HG03520 (cell line): ENCODE measurements at regions not wholly inside any gene's neighbourhood (a gene's known extent, or its start where the extent isn't known, plus 50 kb on each side); places are given as distances from the start of the nearest gene placed in this dataset.
"Not testable (repeated sequence)": the region's sequence is repeated elsewhere in the genome, so short reads cannot be mapped to it uniquely, and the experiment has no call there.

ENCODE experiments used
- ATAC-seq: cut with Tn5 transposase; IDR thresholded peaks from one replicate; pipeline ENCODE4 v1.9.1; 2021; ENCODE audit warnings: mild to moderate bottlenecking, moderate library complexity; ENCODE audit not compliant: unreplicated experiment

DNA sequence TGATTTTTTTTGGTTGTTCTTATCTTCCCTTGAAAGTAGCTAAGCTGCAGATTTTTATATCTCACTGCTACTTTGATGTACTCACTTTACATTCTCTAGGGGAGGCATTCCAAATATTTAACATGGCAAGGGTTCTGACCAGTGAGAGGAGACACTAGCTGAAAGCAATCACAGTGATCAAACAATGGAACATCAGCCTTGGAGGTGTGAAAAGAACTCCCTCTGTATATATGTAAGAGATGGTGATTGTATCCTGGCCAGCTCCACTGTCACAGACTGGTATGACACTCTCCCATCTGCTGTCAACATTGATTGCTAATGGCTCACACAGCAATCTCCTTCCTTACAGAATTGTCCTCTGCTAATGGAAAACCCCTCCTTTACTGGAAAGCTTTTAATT, 291.7 kb upstream of the CDH19 start:
- ATAC-seq: no peak

- ATAC-seq: no peak
Measured at GRCh38 chr18:66894851-66895250, 291.0 kb upstream of the CDH19 start.

- not testable (repeated sequence) for ATAC-seq
Measured at GRCh38 chr18:66892388-66892787, 288.5 kb upstream of the CDH19 start.

DNA sequence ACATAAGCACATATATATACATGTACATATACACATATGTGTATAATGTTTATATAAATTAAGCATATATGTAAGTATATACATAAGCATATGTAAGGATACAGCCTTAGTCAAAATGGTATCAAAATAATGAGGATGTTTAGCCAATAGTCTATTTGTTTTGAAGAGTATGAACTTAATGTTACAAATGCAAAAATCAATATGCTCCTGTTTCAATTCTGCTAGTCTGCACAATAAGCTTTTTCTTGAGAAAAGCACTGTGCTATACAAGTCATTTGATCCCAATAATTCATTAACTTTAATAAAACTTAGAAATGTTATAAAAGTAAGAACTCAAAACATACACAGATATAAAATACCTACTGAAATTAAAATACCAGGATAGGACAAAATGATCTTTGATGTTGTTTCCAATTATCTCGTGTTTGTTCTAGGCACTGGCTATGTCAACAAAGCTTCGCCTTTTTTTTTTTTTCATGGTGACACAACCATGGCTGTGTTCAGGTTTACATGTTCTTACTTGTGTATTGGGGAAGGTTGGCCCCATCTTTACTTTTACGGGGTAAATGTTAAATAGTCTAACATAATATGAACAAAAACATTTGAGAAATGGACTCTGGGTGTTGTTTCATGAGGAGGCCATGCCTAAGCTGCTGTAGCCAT, 271.1 kb upstream of the CDH19 start:
- ATAC-seq: no peak

DNA sequence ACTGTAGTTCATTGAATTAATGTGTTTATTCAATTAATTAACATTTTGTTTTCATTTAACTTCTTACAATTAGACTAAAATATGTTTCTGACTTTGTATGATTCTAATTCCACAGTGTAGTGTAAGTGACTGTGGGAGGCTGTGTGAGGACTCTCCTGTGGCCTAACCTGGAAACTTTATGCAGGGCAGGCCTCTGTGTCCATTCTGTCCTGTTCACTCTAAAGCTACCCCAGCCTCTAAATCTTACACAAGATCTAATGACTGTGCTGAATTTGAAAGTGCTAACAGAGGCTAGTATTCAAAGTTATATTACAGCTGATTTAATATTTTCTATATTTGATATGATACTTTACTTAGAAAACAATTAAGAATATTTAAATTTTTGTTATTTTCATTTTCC, 270.5 kb upstream of the CDH19 start:
- no peak for ATAC-seq

- ATAC-seq: no peak
Measured at GRCh38 chr18:66873899-66874298, 270.0 kb upstream of the CDH19 start.

GRCh38 chr18:66872277-66872676, 268.4 kb upstream of the CDH19 start:
- no peak for ATAC-seq

DNA sequence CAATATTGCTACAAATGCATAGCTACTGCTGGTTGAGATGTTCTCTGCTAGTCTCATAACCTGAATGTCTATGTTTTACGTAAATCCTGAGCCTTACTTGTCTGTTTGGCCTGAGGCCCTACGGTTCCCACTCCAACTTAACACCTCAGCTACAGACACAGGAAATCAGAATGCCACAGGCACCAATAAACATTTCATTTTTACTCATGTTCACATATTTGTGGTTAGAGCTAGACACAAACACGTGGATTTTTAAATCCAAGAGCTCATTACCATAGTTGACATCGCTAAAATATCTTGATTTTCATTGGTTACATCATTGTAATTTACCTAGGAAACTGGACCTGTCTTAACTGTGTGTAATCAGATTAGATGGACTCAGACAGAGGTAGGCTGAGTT, 263.8 kb upstream of the CDH19 start:
- ATAC-seq: no peak

DNA sequence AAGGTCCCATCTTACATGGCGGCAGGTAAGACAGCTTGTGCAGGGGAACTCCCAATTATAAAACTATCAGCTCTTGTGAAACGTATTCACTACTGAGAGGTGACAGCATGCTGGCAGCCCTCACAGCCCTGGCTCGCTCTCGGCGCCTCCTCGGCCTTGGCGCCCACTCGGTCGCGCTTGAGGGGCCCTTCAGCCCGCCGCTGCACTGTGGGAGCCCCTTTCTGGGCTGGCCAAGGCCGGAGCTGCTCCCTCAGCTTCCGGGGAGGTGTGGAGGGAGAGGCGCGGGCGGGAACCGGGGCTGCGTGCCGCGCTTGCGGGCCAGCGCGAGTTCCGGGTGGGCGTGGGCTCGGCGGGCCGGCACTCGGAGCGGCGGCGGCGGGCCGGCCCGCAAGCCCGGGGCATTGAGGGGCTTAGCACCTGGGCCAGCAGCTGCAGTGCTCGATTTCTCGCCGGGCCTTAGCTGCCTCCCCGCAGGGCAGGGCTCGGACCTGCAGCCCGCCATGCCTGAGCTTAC, 262.6 kb upstream of the CDH19 start:
- ATAC-seq: not testable (repeated sequence)

- no peak for ATAC-seq
Measured at GRCh38 chr18:66838340-66838987, 234.6 kb upstream of the CDH19 start.

DNA sequence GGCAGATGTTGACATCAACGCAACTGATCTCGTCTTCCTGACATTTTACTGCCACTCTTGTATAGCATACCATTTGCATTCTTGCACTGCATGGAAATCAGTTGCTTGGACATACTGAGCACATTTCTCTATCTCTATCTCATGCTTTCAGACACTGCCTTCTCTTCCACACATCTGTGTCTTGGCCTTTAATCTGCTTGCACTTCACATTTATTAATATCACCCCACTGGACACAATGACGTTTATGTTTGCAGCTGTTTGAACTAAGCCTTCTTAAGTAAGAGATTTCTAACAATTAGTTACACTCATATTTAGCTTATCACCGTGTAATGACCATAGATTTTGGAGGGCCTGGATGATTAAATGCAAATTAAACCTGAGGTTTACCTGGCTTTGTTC, 229.8 kb upstream of the CDH19 start:
- ATAC-seq: no peak

DNA sequence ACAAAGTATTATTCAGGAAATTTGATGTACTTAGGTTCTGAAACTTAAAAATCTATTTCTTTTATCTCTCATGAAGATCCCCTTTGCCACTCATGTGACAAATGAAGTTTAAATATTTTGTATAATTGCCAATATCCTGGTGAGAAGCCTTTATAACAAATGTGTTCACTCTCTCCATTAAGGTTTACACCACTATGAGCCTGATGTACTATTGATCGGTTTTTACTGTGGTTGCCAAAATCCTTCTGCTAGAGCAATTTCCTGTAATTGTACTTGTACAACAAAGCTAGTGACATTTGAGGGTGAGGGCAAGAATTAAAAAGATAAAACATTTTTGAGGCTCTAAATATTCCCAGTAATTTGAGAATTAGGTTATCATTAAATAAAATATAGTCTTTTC, 222.3 kb upstream of the CDH19 start:
- no peak for ATAC-seq

DNA sequence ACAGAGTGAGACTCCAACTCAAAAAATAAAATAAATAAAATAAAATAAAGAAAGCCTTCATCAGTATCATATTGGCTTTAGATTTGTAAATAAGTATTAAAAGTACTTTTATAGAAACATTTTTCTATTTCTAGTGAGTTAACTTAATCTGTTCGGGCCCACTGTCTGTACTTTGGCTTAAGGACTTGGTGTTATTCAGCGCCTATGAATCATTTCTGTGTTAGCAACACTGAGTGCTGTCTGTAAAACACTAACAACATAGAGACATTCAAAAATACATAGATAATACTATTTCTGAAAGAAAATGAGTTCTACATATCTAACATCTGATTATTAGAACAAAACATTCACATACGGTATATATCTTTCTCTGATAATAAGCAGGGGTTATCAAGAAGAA, 221.5 kb upstream of the CDH19 start:
- ATAC-seq: no peak

DNA sequence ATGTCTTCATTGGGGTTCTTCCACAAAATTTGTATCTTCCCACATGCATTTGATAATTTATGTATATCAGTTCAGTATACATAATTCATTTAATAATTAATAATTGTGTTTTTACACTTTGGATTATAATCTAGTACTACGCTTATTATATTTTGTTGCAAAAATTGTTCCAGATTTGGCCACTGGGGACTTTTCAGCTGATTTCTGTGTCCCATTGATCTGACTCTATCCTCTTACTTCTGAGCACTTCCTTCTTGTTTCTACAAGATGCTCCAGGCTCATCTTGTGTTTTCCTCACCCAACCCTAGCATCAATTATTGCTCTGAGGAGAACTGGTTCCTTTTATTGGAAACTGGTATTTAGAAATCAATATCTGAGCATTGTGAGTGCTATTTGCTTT, 215.3 kb upstream of the CDH19 start:
- no peak for ATAC-seq

- no peak for ATAC-seq
Measured at GRCh38 chr18:66813138-66813537, 209.2 kb upstream of the CDH19 start.

- ATAC-seq: no peak
Measured at GRCh38 chr18:66795051-66795450, 191.2 kb upstream of the CDH19 start.

DNA sequence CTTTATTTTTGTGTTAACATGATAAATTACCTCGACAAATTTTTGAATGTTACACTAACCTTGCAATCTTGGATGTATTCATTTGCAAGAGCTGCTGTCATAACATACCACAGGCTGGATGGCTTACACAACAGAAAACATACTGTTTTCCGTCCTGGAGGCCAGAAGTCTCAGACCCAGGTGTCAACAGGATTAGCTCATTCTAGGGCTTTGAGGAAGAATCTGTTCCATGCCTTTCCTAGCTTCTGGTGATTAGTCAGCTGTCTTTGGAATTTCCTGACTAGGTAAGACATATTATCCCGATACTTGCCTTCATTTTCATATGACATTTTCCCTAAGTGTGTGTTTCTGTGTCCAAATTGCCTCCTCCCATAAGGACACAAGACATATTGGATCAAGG, 188.6 kb upstream of the CDH19 start:
- no peak for ATAC-seq

DNA sequence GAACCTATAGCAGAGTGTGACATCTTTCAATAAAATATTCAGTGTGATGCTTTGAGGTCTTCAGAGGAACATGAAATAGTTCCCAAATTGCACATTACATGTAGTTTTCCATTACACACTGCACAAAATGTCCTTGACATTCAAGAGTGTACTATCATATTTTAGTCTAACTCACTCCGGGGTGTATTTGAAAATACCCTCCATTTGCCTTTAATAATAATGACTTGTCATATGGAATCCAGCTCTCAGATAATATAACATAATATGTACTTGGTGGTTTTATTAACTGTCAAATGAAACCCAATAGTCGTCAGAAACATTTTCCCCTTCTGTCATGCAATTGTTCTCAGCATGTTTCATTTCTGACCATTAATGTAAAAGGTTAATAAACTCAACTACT, 176.7 kb upstream of the CDH19 start:
- ATAC-seq: no peak

GRCh38 chr18:66778048-66778447, 174.2 kb upstream of the CDH19 start:
- no peak for ATAC-seq

- ATAC-seq: no peak
Measured at GRCh38 chr18:66769375-66769774, 165.5 kb upstream of the CDH19 start.

GRCh38 chr18:66764230-66764629, 160.3 kb upstream of the CDH19 start:
- ATAC-seq: no peak

DNA sequence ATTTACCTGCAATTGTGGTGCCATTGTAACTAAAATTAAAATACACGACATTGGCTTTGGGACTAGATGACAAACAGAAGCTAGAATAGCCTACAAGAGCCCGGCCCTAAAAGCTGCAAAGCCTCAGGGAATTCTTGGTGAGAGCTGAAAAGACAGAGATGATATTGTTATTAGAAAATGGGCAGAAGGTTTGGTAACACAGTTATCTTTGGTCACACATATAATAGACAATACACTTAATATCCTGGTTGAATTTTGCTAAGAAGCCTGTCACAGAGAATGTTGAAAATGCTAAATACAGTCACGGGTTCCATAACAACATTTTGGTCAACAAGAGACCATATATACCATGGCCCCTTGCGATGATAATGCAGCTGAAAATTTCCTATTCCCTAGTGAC, 157.3 kb upstream of the CDH19 start:
- ATAC-seq: no peak

DNA sequence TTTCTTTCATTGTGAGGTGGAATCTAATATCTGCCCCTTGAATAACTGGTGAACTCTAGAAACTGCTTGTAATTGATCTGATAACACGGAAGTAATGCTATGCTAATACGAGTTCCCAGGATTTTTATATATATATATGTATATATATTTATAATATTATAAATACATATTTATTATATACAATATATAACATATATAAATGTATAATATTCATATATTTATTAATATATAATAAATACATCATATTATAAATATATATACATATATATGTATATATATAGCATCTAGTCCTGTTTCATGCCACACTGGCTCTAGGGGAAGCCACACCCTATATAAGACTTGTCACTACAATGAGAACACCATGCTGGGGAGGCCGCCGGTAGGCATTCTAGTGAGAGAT, 156.7 kb upstream of the CDH19 start:
- no peak for ATAC-seq
